Stomach (tissue), 8 donors: ENCODE measurements at regions not wholly inside any gene's neighbourhood (a gene's known extent, or its start where the extent isn't known, plus 50 kb on each side); places are given as distances from the start of the nearest gene placed in this dataset.
"Not testable (repeated sequence)": the region's sequence is repeated elsewhere in the genome, so short reads cannot be mapped to it uniquely, and the experiment has no call there.

ENCODE experiments used
- DNase-seq, 2 donors: peaks; one replicate each; pipeline versions ENCODE4 v3.0.0 to v3.0.0-alpha.2; 2013 to 2019
- H3K27ac ChIP-seq, 5 donors: fragments of 200-600 bp in 4 of 5; sonication (generic) in 4 of 5; one replicate each; pipeline ENCODE4 v1.5.1; 2013 to 2019; ENCODE audit warnings: mild to moderate bottlenecking in 1 of 5, moderate library complexity in 1 of 5
- H3K27me3 ChIP-seq, 3 donors: fragments of 200-600 bp; sonication (generic); one replicate each; pipeline ENCODE4 v1.5.1; 2017 to 2019; ENCODE audit warnings: mixed run types in 1 of 3
- H3K36me3 ChIP-seq, 4 donors: fragments of 200-600 bp; sonication (generic); 1 replicate in 3 of 4; 2 replicates in 1 of 4; pipeline ENCODE4 v1.5.1; 2016 to 2019
- H3K4me1 ChIP-seq, 4 donors: fragments of 200-600 bp; sonication (generic); one replicate each; pipeline ENCODE4 v1.5.1; 2016 to 2019
- H3K4me3 ChIP-seq, 4 donors: fragments of 200-600 bp; sonication (generic) in 3 of 4; one replicate each; pipeline ENCODE4 v1.5.1; 2016 to 2019; ENCODE audit warnings: mild to moderate bottlenecking in 1 of 4
- H3K9me3 ChIP-seq, 4 donors: fragments of 200-600 bp; sonication (generic); one replicate each; pipeline ENCODE4 v1.5.1; 2016 to 2019
- CTCF ChIP-seq, 7 experiments: fragments of 450-650 bp in 4 of 7; fragments of 200-600 bp in 3 of 7; sonication (generic) in 3 of 7; IDR thresholded peaks; one replicate each; pipeline ENCODE4 v1.5.1; 2016 to 2019; ENCODE audit warnings: antibody characterized with exemption in 7 of 7, control low read depth in 2 of 7, mild to moderate bottlenecking in 1 of 7
- EP300 ChIP-seq: sonication (generic); formaldehyde crosslinking; IDR thresholded peaks from one replicate; pipeline ENCODE4 v1.6.1; 2017; ENCODE audit warnings: antibody characterized with exemption
- POLR2A ChIP-seq, 4 donors: fragments of 450-650 bp; IDR thresholded peaks; one replicate each; pipeline ENCODE4 v1.6.1; 2016; ENCODE audit warnings: antibody characterized with exemption in 4 of 4, control low read depth in 2 of 4, mild to moderate bottlenecking in 1 of 4, moderate library complexity in 1 of 4
- POLR2AphosphoS5 ChIP-seq, 3 donors: sonication (generic); formaldehyde crosslinking; IDR thresholded peaks; one replicate each; pipeline ENCODE4 v1.6.1; 2016; ENCODE audit warnings: antibody characterized with exemption in 3 of 3
- WGBS, 5 donors: extraction: QIAGEN DNeasy Blood & Tissue Kit in 3 of 5; methylation state at CpG; one replicate each; pipeline versions ENCODE4 v1.1.5 to v1.1.7; 2013 to 2018; 5-methylcytosine and 5-hydroxymethylcytosine counted together
- intact Hi-C: fragments of 100-400 bp; cut with DNase I; formaldehyde crosslinking; loops from one replicate; pipeline ENCODE4 v1.15.1; 2023; ENCODE audit warnings: low total_unique reads
- donor health status: healthy with polysubstance abuse.
- donor health status: Bipolar disorder and iron deficiency.
- donor health status: healthy.

GRCh38 chr4:120207021-120207420 lies 140.4 kb upstream of the MAD2L1 start:
- WGBS, 5 donors, result 89 to 98% (median 94%) methylated on average over 3 of the region's 3 CpGs
- Histone ChIP-seq H3K9me3 (no peaks in the 10 kb centered on the region), H3K27ac (no peak overlapping the region), H3K36me3 (no peaks in the 10 kb centered on the region), H3K27me3 (no peaks in the 10 kb centered on the region), H3K4me3 (no peak overlapping the region), H3K4me1 (no peaks in the 10 kb centered on the region)
- intact Hi-C loops, result no loop called here
- no peak for DNase-seq
- TF ChIP-seq POLR2A (IDR thresholded peaks at IDR 0.05) (no peak), EP300 (no peak), CTCF (IDR thresholded peaks at IDR 0.05) (no peak)

GRCh38 chr4:120202222-120202621 lies 135.6 kb upstream of the MAD2L1 start:
- intact Hi-C loops, result no loop called here
- Histone ChIP-seq H3K27me3 (no peaks in the 10 kb centered on the region), H3K36me3 (no peaks in the 10 kb centered on the region), H3K9me3 (no peaks in the 10 kb centered on the region), H3K4me3 (no peak overlapping the region), H3K27ac (no peak overlapping the region), H3K4me1 (no peaks in the 10 kb centered on the region)
- no peak for DNase-seq
- WGBS, 5 donors, result 91 to 100% (median 94%) methylated on average over 2 of the region's 2 CpGs
- no peak for TF ChIP-seq CTCF (IDR thresholded peaks at IDR 0.05)
- no peak for TF ChIP-seq POLR2A (IDR thresholded peaks at IDR 0.05)
- TF ChIP-seq EP300, result no peak
- no peak for TF ChIP-seq POLR2AphosphoS5 (IDR thresholded peaks at IDR 0.05)

GRCh38 chr4:120200573-120201110 lies 134.0 kb upstream of the MAD2L1 start:
- H3K27me3 ChIP-seq, H3K4me3 ChIP-seq, H3K36me3 ChIP-seq, H3K9me3 ChIP-seq, intact Hi-C loops, H3K4me1 ChIP-seq, DNase-seq, H3K27ac ChIP-seq: not testable (repeated sequence)
- 89 to 97% (median 90%) methylated on average over 2 to 4 of the region's 4 CpGs for WGBS, 5 donors

- no peaks in the 10 kb centered on the region for H3K4me1 ChIP-seq
- no peaks in the 10 kb centered on the region for H3K36me3 ChIP-seq
- 70 to 90% (median 87%) methylated on average over 2 of the region's 2 CpGs for WGBS, 5 donors
- intact Hi-C loops, result no loop called here
- no peak for TF ChIP-seq EP300
- no peak for TF ChIP-seq POLR2AphosphoS5 (IDR thresholded peaks at IDR 0.05)
- TF ChIP-seq CTCF (IDR thresholded peaks at IDR 0.05), result no peak
- no peak for TF ChIP-seq POLR2A (IDR thresholded peaks at IDR 0.05)
- no peak overlapping the region for H3K4me3 ChIP-seq
- no peaks in the 10 kb centered on the region for H3K27me3 ChIP-seq
- no peaks in the 10 kb centered on the region for H3K9me3 ChIP-seq
- no peak for DNase-seq
- no peak overlapping the region for H3K27ac ChIP-seq
Measured at GRCh38 chr4:120198411-120198810, 131.8 kb upstream of the MAD2L1 start.

GRCh38 chr4:120177603-120178002 lies 111.0 kb upstream of the MAD2L1 start:
- no peak for TF ChIP-seq CTCF (IDR thresholded peaks at IDR 0.05)
- no peak for TF ChIP-seq POLR2AphosphoS5 (IDR thresholded peaks at IDR 0.05)
- no peak for TF ChIP-seq POLR2A (IDR thresholded peaks at IDR 0.05)
- TF ChIP-seq EP300, result no peak
- DNase-seq, result no peak
- WGBS, 5 donors, result 53 to 89% (median 62%) methylated on average over 1 of the region's 1 CpG
- Histone ChIP-seq H3K4me3 (no peak overlapping the region), H3K27ac (no peak overlapping the region), H3K36me3 (no peaks in the 10 kb centered on the region), H3K9me3 (peaks cover 0 to 8% (median 4%) of the 10 kb centered on the region in 4 donors), H3K4me1 (no peaks in the 10 kb centered on the region), H3K27me3 (no peaks in the 10 kb centered on the region)
- intact Hi-C loops, result no loop called here
